ENCODE measurements at regions not wholly inside any gene's neighbourhood (a gene's known extent, or its start where the extent isn't known, plus 50 kb on each side); places are given as distances from the start of the nearest gene placed in this dataset.
"Not testable (repeated sequence)": the region's sequence is repeated elsewhere in the genome, so short reads cannot be mapped to it uniquely, and the experiment has no call there.

GRCh38 chr21:41570791-41571355 lies 62.9 kb upstream of the TMPRSS2 start:
- Histone ChIP-seq H3K27ac (no peak overlapping the region), H3K36me3 (no peaks in the 10 kb centered on the region), H3K9me3 (ENCODE audit: low read depth) (no peaks in the 10 kb centered on the region), H3K27me3 (no peaks in the 10 kb centered on the region), H3K4me3 (no peak overlapping the region), H3K4me1 (ENCODE audit: low read depth) (no peaks in the 10 kb centered on the region)
- no peak for DNase-seq (ENCODE audit: low read depth in 1 of 2, low spot score in 1 of 2)
- TF ChIP-seq CTCF (IDR thresholded peaks at IDR 0.05; ENCODE audit: low read depth, low read length), result no peak

GRCh38 chr21:41568606-41569385 lies 60.8 kb upstream of the TMPRSS2 start:
- DNase-seq (ENCODE audit: low read depth in 1 of 2, low spot score in 1 of 2), result no peak
- TF ChIP-seq CTCF (IDR thresholded peaks at IDR 0.05; ENCODE audit: low read depth, low read length), result no peak
- Histone ChIP-seq H3K9me3 (ENCODE audit: low read depth) (no peaks in the 10 kb centered on the region), H3K27ac (no peak overlapping the region), H3K4me3 (no peak overlapping the region), H3K4me1 (ENCODE audit: low read depth) (no peaks in the 10 kb centered on the region), H3K27me3 (no peaks in the 10 kb centered on the region), H3K36me3 (no peaks in the 10 kb centered on the region)

- no peaks in the 10 kb centered on the region for H3K9me3 ChIP-seq (ENCODE audit: low read depth)
- H3K4me3 ChIP-seq, result no peak overlapping the region
- no peaks in the 10 kb centered on the region for H3K4me1 ChIP-seq (ENCODE audit: low read depth)
- no peak for DNase-seq (ENCODE audit: low read depth in 1 of 2, low spot score in 1 of 2)
- TF ChIP-seq CTCF (IDR thresholded peaks at IDR 0.05; ENCODE audit: low read depth, low read length), result no peak
- no peak overlapping the region for H3K27ac ChIP-seq
- no peaks in the 10 kb centered on the region for H3K27me3 ChIP-seq
- H3K36me3 ChIP-seq, result no peaks in the 10 kb centered on the region
These were observed 60.0 kb upstream of the TMPRSS2 start for GRCh38 chr21:41567901-41568510.

- not testable (repeated sequence) for H3K27me3 ChIP-seq; DNase-seq (ENCODE audit: low read depth in 1 of 2, low spot score in 1 of 2); H3K36me3 ChIP-seq; H3K27ac ChIP-seq; H3K4me1 ChIP-seq (ENCODE audit: low read depth); H3K9me3 ChIP-seq (ENCODE audit: low read depth); H3K4me3 ChIP-seq
These were observed 59.3 kb upstream of the TMPRSS2 start for GRCh38 chr21:41567237-41567636.

GRCh38 chr21:41566500-41567014 lies 58.6 kb upstream of the TMPRSS2 start:
- H3K36me3 ChIP-seq, result no peaks in the 10 kb centered on the region
- H3K4me3 ChIP-seq, result no peak overlapping the region
- H3K9me3 ChIP-seq (ENCODE audit: low read depth), result no peaks in the 10 kb centered on the region
- DNase-seq (ENCODE audit: low read depth in 1 of 2, low spot score in 1 of 2), result no peak
- no peaks in the 10 kb centered on the region for H3K27me3 ChIP-seq
- no peak overlapping the region for H3K27ac ChIP-seq
- no peaks in the 10 kb centered on the region for H3K4me1 ChIP-seq (ENCODE audit: low read depth)
- TF ChIP-seq CTCF (IDR thresholded peaks at IDR 0.05; ENCODE audit: low read depth, low read length), result no peak

- no peak overlapping the region for H3K4me3 ChIP-seq
- H3K9me3 ChIP-seq (ENCODE audit: low read depth), result no peaks in the 10 kb centered on the region
- DNase-seq (ENCODE audit: low read depth in 1 of 2, low spot score in 1 of 2), result no peak
- H3K27ac ChIP-seq, result no peak overlapping the region
- TF ChIP-seq CTCF (IDR thresholded peaks at IDR 0.05; ENCODE audit: low read depth, low read length), result no peak
- H3K36me3 ChIP-seq, result no peaks in the 10 kb centered on the region
- H3K4me1 ChIP-seq (ENCODE audit: low read depth), result no peaks in the 10 kb centered on the region
- H3K27me3 ChIP-seq, result no peaks in the 10 kb centered on the region
These were observed 57.6 kb upstream of the TMPRSS2 start for GRCh38 chr21:41565550-41565949.

Measured in cardiac muscle cell (in vitro differentiated cells and primary cell).